ENCODE measurements at regions not wholly inside any gene's neighbourhood (a gene's known extent, or its start where the extent isn't known, plus 50 kb on each side); places are given as distances from the start of the nearest gene placed in this dataset.

- TF ChIP-seq ZNF462 (CRISPR knock-in tag; IDR thresholded peaks at IDR 0.05) (no peak), CREB1 (CRISPR knock-in tag; IDR thresholded peaks at IDR 0.05; ENCODE audit: low read depth) (no peak), ETS1 (IDR thresholded peaks at IDR 0.05) (no peak), POLR2AphosphoS5 (IDR thresholded peaks at IDR 0.05; ENCODE audit: low read depth) (no peak)
These were observed 950.3 kb downstream of the SORCS1 start (continued) for GRCh38 chr10:106214243-106214642.

GRCh38 chr10:106213493-106213892 is 951.0 kb downstream of the SORCS1 start:
- H3K4me1 Mint-ChIP-seq, result no peaks in the 10 kb centered on the region
- H3K27ac ChIP-seq (ENCODE audit: low read depth), result no peak overlapping the region

More at GRCh38 chr10:106213493-106213892, 951.0 kb downstream of the SORCS1 start:
- Histone ChIP-seq H3K4me2 (no peak overlapping the region), H3K27me3 (ENCODE audit: insufficient read depth) (no peaks in the 10 kb centered on the region), H3K4me1 (ENCODE audit: insufficient read depth) (no peaks in the 10 kb centered on the region), H2AFZ (no peak overlapping the region), H4K20me1 (replicated peaks; ENCODE audit: insufficient read depth) (no peaks in the 10 kb centered on the region), H3K79me2 (replicated peaks; ENCODE audit: insufficient read depth) (no peaks in the 10 kb centered on the region), H3F3A (replicated peaks; ENCODE audit: low read depth) (no peaks in the 10 kb centered on the region), H3K36me3 (ENCODE audit: insufficient read depth) (no peaks in the 10 kb centered on the region), H3K9me2 (ENCODE audit: insufficient read depth) (peaks cover under 1% of the 10 kb centered on the region; the same call in 1 of the 2 replicates), H3K4me3 (no peak overlapping the region)
- TF ChIP-seq EZH2 (IDR thresholded peaks at IDR 0.05; ENCODE audit: low read depth, unreplicated experiment) (no peak), REST (IDR thresholded peaks at IDR 0.05; ENCODE audit: unreplicated experiment) (no peak), NANOG (IDR thresholded peaks at IDR 0.05; ENCODE audit: borderline replicate concordance) (no peak), ZNF331 (CRISPR knock-in tag; IDR thresholded peaks at IDR 0.05; ENCODE audit: low read depth) (no peak), ETS1 (IDR thresholded peaks at IDR 0.05) (no peak)
- no peaks in the 10 kb centered on the region for H3K27me3 Mint-ChIP-seq (ENCODE audit: insufficient read depth, low read depth, poor library complexity)
- no peaks in the 10 kb centered on the region for H3K36me3 Mint-ChIP-seq (ENCODE audit: low read depth)
- no peak overlapping the region for H3K27ac Mint-ChIP-seq
- DNase-seq (ENCODE audit: low spot score), result no peak
- H3K9me3 Mint-ChIP-seq, result no peaks in the 10 kb centered on the region
- ATAC-seq, result no peak
- no peak overlapping the region for H3K4me3 Mint-ChIP-seq

Measured in GM23338 (cell line).